ENCODE measurements at regions not wholly inside any gene's neighbourhood (a gene's known extent, or its start where the extent isn't known, plus 50 kb on each side); places are given as distances from the start of the nearest gene placed in this dataset.

DNA sequence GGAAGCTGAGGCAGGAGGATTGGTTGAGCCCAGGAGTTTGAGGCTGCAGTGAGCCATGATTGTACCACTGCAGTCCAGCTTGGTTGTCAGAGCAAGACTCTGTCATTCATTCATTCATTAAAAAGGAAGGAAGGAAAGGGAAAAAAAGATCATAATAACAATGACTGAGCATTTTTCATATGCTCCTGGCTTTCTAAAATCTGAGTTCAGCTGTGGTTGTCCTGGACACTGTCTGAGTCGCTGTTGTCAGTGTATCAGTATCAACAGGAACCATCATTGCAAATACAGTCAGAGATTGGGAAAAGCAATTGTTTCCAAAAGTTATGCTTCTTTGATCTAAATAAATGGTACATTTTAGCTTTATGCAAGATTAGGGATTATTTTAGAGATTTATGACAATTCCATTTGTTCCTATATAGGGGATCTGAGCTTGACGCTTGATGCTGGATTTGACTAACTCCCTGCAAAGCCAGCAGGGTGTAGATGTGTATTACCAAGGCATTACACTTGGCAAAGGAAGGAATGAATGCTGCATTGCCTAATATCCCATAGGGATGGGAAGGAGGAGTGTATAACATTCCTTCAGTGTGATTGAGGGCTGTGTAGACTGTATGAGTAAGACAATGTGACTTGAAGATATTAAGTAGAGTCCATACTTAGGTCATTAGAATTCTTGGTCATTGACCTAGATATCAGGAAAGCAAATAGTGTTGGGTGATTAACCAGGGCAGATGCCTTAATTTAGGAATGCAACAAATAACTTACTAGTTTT lies 100.2 kb downstream of the DISP1 start:
- in situ Hi-C loops (cut with MboI) (no loop called here), intact Hi-C loops (cut with micrococcal nuclease) (no loop called here)
- DNase-seq (ENCODE audit: extremely low read depth in 1 of 4, low spot score in 3 of 4) (no peak), FAIRE-seq (peak; percentile 35), ATAC-seq (no peak)
- Histone ChIP-seq H3K4me2 (ENCODE audit: insufficient read depth, low read length) (no peak overlapping the region), H3K9ac (ENCODE audit: insufficient read depth in 1 of 2, low read depth in 2 of 2, low read length in 2 of 2) (no peak overlapping the region), H3K79me2 (ENCODE audit: control insufficient read depth, insufficient read depth, low read length) (no peaks in the 10 kb centered on the region), H3K4me3 (no peak overlapping the region), H3K9me1 (ENCODE audit: control insufficient read depth, insufficient read depth, low read length) (no peaks in the 10 kb centered on the region), H2AFZ (ENCODE audit: low read depth, low read length) (no peak overlapping the region), H3K9me3 (replicated peaks; ENCODE audit: control insufficient read depth, insufficient read depth, low read depth, low read length) (no peaks in the 10 kb centered on the region), H3K27ac (ENCODE audit: extremely low read depth, low read depth, low read length) (no peak overlapping the region), H3K36me3 (ENCODE audit: control insufficient read depth, insufficient read depth, low read length) (no peaks in the 10 kb centered on the region), H3K4me1 (replicated peaks in 1 of 2; ENCODE audit: control insufficient read depth in 2 of 2, insufficient read depth in 2 of 2, low read length in 2 of 2) (no peaks in the 10 kb centered on the region), H4K20me1 (replicated peaks; ENCODE audit: control insufficient read depth, insufficient read depth, low read length) (no peaks in the 10 kb centered on the region; the same call in 1 of the 2 replicates), H3K27me3 (ENCODE audit: control insufficient read depth in 2 of 2, insufficient read depth in 2 of 2, low read length in 2 of 2) (no peaks in the 10 kb centered on the region)
- ChIA-PET CTCF (ENCODE audit: low intra/inter-chr PET ratio) (no interaction called here), POLR2A (no interaction called here)
- TF ChIP-seq SMC3 (conservative IDR thresholded peaks at IDR 0.05; ENCODE audit: insufficient read depth, low read depth, low read length): no peak
- TF ChIP-seq, protein P1, sequence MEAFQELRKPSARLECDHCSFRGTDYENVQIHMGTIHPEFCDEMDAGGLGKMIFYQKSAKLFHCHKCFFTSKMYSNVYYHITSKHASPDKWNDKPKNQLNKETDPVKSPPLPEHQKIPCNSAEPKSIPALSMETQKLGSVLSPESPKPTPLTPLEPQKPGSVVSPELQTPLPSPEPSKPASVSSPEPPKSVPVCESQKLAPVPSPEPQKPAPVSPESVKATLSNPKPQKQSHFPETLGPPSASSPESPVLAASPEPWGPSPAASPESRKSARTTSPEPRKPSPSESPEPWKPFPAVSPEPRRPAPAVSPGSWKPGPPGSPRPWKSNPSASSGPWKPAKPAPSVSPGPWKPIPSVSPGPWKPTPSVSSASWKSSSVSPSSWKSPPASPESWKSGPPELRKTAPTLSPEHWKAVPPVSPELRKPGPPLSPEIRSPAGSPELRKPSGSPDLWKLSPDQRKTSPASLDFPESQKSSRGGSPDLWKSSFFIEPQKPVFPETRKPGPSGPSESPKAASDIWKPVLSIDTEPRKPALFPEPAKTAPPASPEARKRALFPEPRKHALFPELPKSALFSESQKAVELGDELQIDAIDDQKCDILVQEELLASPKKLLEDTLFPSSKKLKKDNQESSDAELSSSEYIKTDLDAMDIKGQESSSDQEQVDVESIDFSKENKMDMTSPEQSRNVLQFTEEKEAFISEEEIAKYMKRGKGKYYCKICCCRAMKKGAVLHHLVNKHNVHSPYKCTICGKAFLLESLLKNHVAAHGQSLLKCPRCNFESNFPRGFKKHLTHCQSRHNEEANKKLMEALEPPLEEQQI (IDR thresholded peaks at IDR 0.05): no peak
- peak; percentile 32 for TF ChIP-seq MAFG (tag; conservative IDR thresholded peaks at IDR 0.05)
- TF ChIP-seq, protein P2, sequence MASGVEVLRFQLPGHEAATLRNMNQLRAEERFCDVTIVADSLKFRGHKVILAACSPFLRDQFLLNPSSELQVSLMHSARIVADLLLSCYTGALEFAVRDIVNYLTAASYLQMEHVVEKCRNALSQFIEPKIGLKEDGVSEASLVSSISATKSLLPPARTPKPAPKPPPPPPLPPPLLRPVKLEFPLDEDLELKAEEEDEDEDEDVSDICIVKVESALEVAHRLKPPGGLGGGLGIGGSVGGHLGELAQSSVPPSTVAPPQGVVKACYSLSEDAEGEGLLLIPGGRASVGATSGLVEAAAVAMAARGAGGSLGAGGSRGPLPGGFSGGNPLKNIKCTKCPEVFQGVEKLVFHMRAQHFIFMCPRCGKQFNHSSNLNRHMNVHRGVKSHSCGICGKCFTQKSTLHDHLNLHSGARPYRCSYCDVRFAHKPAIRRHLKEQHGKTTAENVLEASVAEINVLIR (CRISPR knock-in tag; IDR thresholded peaks at IDR 0.05): no peak
- no peak for TF ChIP-seq HSF4 (CRISPR knock-in tag; IDR thresholded peaks at IDR 0.05; ENCODE audit: borderline replicate concordance)
- TF ChIP-seq OTX1 (CRISPR knock-in tag; IDR thresholded peaks at IDR 0.05): no peak
- no peak for TF ChIP-seq PHTF2 (CRISPR knock-in tag; IDR thresholded peaks at IDR 0.05)
- TF ChIP-seq, protein P3, sequence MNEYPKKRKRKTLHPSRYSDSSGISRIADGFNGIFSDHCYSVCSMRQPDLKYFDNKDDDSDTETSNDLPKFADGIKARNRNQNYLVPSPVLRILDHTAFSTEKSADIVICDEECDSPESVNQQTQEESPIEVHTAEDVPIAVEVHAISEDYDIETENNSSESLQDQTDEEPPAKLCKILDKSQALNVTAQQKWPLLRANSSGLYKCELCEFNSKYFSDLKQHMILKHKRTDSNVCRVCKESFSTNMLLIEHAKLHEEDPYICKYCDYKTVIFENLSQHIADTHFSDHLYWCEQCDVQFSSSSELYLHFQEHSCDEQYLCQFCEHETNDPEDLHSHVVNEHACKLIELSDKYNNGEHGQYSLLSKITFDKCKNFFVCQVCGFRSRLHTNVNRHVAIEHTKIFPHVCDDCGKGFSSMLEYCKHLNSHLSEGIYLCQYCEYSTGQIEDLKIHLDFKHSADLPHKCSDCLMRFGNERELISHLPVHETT (CRISPR knock-in tag; conservative IDR thresholded peaks at IDR 0.05 in 1 of 2, IDR thresholded peaks at IDR 0.05 in 1 of 2): no peak
- TF ChIP-seq, protein P4, sequence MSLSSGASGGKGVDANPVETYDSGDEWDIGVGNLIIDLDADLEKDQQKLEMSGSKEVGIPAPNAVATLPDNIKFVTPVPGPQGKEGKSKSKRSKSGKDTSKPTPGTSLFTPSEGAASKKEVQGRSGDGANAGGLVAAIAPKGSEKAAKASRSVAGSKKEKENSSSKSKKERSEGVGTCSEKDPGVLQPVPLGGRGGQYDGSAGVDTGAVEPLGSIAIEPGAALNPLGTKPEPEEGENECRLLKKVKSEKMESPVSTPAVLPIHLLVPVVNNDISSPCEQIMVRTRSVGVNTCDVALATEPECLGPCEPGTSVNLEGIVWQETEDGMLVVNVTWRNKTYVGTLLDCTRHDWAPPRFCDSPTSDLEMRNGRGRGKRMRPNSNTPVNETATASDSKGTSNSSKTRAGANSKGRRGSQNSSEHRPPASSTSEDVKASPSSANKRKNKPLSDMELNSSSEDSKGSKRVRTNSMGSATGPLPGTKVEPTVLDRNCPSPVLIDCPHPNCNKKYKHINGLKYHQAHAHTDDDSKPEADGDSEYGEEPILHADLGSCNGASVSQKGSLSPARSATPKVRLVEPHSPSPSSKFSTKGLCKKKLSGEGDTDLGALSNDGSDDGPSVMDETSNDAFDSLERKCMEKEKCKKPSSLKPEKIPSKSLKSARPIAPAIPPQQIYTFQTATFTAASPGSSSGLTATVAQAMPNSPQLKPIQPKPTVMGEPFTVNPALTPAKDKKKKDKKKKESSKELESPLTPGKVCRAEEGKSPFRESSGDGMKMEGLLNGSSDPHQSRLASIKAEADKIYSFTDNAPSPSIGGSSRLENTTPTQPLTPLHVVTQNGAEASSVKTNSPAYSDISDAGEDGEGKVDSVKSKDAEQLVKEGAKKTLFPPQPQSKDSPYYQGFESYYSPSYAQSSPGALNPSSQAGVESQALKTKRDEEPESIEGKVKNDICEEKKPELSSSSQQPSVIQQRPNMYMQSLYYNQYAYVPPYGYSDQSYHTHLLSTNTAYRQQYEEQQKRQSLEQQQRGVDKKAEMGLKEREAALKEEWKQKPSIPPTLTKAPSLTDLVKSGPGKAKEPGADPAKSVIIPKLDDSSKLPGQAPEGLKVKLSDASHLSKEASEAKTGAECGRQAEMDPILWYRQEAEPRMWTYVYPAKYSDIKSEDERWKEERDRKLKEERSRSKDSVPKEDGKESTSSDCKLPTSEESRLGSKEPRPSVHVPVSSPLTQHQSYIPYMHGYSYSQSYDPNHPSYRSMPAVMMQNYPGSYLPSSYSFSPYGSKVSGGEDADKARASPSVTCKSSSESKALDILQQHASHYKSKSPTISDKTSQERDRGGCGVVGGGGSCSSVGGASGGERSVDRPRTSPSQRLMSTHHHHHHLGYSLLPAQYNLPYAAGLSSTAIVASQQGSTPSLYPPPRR (CRISPR knock-in tag; IDR thresholded peaks at IDR 0.05; ENCODE audit: borderline replicate concordance): no peak
- 2% methylated on average over 2 of the region's 2 CpGs for WGBS (ENCODE audit: insufficient coverage, low coverage, missing lambda C conversion rate)
- BruUV-seq (replicated peaks): no TSS peak
